Gastrocnemius medialis (tissue), 4 donors: ENCODE measurements at regions not wholly inside any gene's neighbourhood (a gene's known extent, or its start where the extent isn't known, plus 50 kb on each side); places are given as distances from the start of the nearest gene placed in this dataset.
"Not testable (repeated sequence)": the region's sequence is repeated elsewhere in the genome, so short reads cannot be mapped to it uniquely, and the experiment has no call there.

Experiments used
- ATAC-seq, 2 donors: fragments of 150-250 bp; one replicate each; pipeline ENCODE4 v1.9.1; 2016
- DNase-seq, 2 donors: peaks; one replicate each; pipeline ENCODE4 v3.0.0-alpha.2; 2019
- H3K27ac ChIP-seq, 4 donors: fragments of 200-600 bp; sonication (generic); 1 replicate in 1 of 4; 2 replicates in 3 of 4; pipeline ENCODE4 v1.5.1; 2016 to 2018; ENCODE audit warnings: mild to moderate bottlenecking in 2 of 4, moderate library complexity in 1 of 4
- H3K27me3 ChIP-seq, 3 donors: fragments of 200-600 bp; sonication (generic) in 2 of 3; 1 replicate in 1 of 3; 2 replicates in 2 of 3; pipeline versions ENCODE4 v1.5.1 to v1.6.0; 2016 to 2019; ENCODE audit warnings: mild to moderate bottlenecking in 1 of 3, moderate library complexity in 1 of 3
- H3K36me3 ChIP-seq, 2 donors: fragments of 200-600 bp; sonication (generic) in 1 of 2; one replicate each; pipeline ENCODE4 v1.5.1; 2017 to 2018
- H3K4me1 ChIP-seq, 2 donors: fragments of 200-600 bp; sonication (generic) in 1 of 2; one replicate each; pipeline ENCODE4 v1.5.1; 2016 to 2017; ENCODE audit warnings: mild to moderate bottlenecking in 2 of 2
- H3K4me3 ChIP-seq, 4 donors: fragments of 200-600 bp; sonication (generic) in 3 of 4; 1 replicate in 1 of 4; 2 replicates in 3 of 4; pipeline ENCODE4 v1.5.1; 2016 to 2019; ENCODE audit warnings: mild to moderate bottlenecking in 2 of 4
- H3K9me3 ChIP-seq, 3 donors: fragments of 200-600 bp; sonication (generic) in 2 of 3; 1 replicate in 1 of 3; 2 replicates in 2 of 3; pipeline ENCODE4 v1.5.1; 2016 to 2019
- CTCF ChIP-seq, 5 experiments: fragments of 450-650 bp in 3 of 5; fragments of 200-600 bp in 2 of 5; sonication (generic) in 2 of 5; IDR thresholded peaks in 4 of 5; conservative IDR thresholded peaks in 1 of 5; 1 replicate in 4 of 5; 2 replicates in 1 of 5; pipeline ENCODE4 v1.5.1; 2016 to 2019; ENCODE audit warnings: antibody characterized with exemption in 5 of 5, mild to moderate bottlenecking in 3 of 5, moderate library complexity in 3 of 5
- POLR2A ChIP-seq, 2 donors: fragments of 450-650 bp; IDR thresholded peaks; one replicate each; pipeline ENCODE4 v1.6.1; 2017; ENCODE audit warnings: antibody characterized with exemption in 2 of 2, mild to moderate bottlenecking in 2 of 2, moderate library complexity in 2 of 2
- in situ Hi-C, 4 donors: fragments of 200-750 bp; cut with MboI; loops; one replicate each; pipeline versions ENCODE4 v1.15.0 to v1.8.0; 2017; ENCODE audit warnings: low sequenced_read_pairs in 4 of 4
- intact Hi-C: fragments of 100-400 bp; cut with DNase I; formaldehyde crosslinking; loops from one replicate; pipeline ENCODE4 v1.15.1; 2023; ENCODE audit warnings: low total_unique reads

GRCh38 chrY:9265551-9265950 is 71.7 kb upstream of the TSPY4 start:
- Histone ChIP-seq H3K9me3 (no peaks in the 10 kb centered on the region), H3K4me3 (no peak overlapping the region), H3K36me3 (no peaks in the 10 kb centered on the region), H3K27me3 (no peaks in the 10 kb centered on the region), H3K27ac (no peak overlapping the region), H3K4me1 (no peaks in the 10 kb centered on the region)
- no peak for DNase-seq
- TF ChIP-seq CTCF (IDR thresholded peaks at IDR 0.05 in 4 of 5, conservative IDR thresholded peaks at IDR 0.05 in 1 of 5): no peak
- no peak for TF ChIP-seq POLR2A (IDR thresholded peaks at IDR 0.05)
- in situ Hi-C loops: no loop called here
- no peak for ATAC-seq
- intact Hi-C loops: no loop called here

- H3K9me3 ChIP-seq, ATAC-seq, H3K4me3 ChIP-seq, H3K27me3 ChIP-seq, intact Hi-C loops, DNase-seq, H3K4me1 ChIP-seq, H3K36me3 ChIP-seq, H3K27ac ChIP-seq, in situ Hi-C loops: not testable (repeated sequence)
Measured at GRCh38 chrY:9270351-9270750, 66.9 kb upstream of the TSPY4 start.

- intact Hi-C loops, ATAC-seq, H3K27ac ChIP-seq, H3K4me3 ChIP-seq, H3K4me1 ChIP-seq, DNase-seq, in situ Hi-C loops, H3K36me3 ChIP-seq, H3K9me3 ChIP-seq, H3K27me3 ChIP-seq: not testable (repeated sequence)
Measured at GRCh38 chrY:9272847-9273246, 64.4 kb upstream of the TSPY4 start.

- ATAC-seq, H3K27me3 ChIP-seq, in situ Hi-C loops, intact Hi-C loops, H3K36me3 ChIP-seq, H3K4me3 ChIP-seq, DNase-seq, H3K4me1 ChIP-seq, H3K9me3 ChIP-seq, H3K27ac ChIP-seq: not testable (repeated sequence)
Measured at GRCh38 chrY:9278842-9279241, 58.4 kb upstream of the TSPY4 start.
